NT2/D1 (cell line): ENCODE measurements at regions not wholly inside any gene's neighbourhood (a gene's known extent, or its start where the extent isn't known, plus 50 kb on each side); places are given as distances from the start of the nearest gene placed in this dataset.

Source experiments
- SUZ12 ChIP-seq: IDR thresholded peaks from 2 replicates; pipeline ENCODE4 v1.6.1; 2011; ENCODE audit not compliant: insufficient read length, insufficient read depth; ENCODE audit errors: extremely low read depth
- YY1 ChIP-seq: IDR thresholded peaks from 2 replicates; pipeline ENCODE4 v1.6.1; 2011; ENCODE audit not compliant: insufficient read length, insufficient read depth
- ZNF274 ChIP-seq: IDR thresholded peaks from 2 replicates; pipeline ENCODE4 v1.6.1; 2011; ENCODE audit warnings: mild to moderate bottlenecking, low read depth, low read length

GRCh38 chr20:51212816-51213215, 189.9 kb upstream of the KCNG1 start:
- TF ChIP-seq ZNF274 = no peak
- no peak for TF ChIP-seq SUZ12
- TF ChIP-seq YY1 = no peak
